ENCODE measurements at regions not wholly inside any gene's neighbourhood (a gene's known extent, or its start where the extent isn't known, plus 50 kb on each side); places are given as distances from the start of the nearest gene placed in this dataset.

DNA sequence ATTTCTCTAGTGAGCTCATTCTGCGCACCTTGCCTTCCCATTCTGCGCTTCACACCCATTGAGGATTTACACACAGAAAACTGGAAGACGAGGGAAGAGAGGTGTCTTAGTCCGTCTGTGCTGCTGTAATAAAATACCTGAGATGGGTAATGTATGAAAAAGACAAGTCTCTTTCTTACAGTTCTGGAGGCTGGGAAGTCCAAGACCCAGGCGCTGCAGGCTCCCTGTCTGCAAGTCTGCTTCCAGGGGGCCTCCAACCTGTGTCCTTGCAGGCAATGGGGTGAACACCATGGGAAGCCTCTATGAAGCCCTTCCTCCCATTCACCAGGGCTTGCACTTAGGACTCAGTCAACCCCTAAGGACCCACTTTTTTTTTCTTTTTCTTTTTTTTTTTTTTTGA lies 245.0 kb downstream of the AUH start:
- DNase-seq (ENCODE audit: low read depth in 1 of 2, low spot score in 2 of 2) = no peak
- TF ChIP-seq HDAC2 (IDR thresholded peaks at IDR 0.05; ENCODE audit: borderline replicate concordance in 1 of 2, low read depth in 2 of 2, low read length in 2 of 2) (no peak), SP2 (IDR thresholded peaks at IDR 0.05; ENCODE audit: low read length) (no peak), SIX5 (IDR thresholded peaks at IDR 0.05; ENCODE audit: low read depth, low read length) (no peak), ZNF274 (IDR thresholded peaks at IDR 0.05; ENCODE audit: borderline replicate concordance, extremely low read depth, low read length) (no peak), TCF12 (IDR thresholded peaks at IDR 0.05; ENCODE audit: low read depth, low read length) (no peak), TBP (IDR thresholded peaks at IDR 0.05; ENCODE audit: low read depth, low read length) (no peak), EGR1 (IDR thresholded peaks at IDR 0.05; ENCODE audit: borderline replicate concordance, low read depth, low read length) (no peak), RNF2 (IDR thresholded peaks at IDR 0.05; ENCODE audit: borderline replicate concordance, low read depth, low read length, missing control alignments, poor library complexity, severe bottlenecking) (no peak), BCL11A (IDR thresholded peaks at IDR 0.05; ENCODE audit: low read depth in 2 of 2, low read length in 2 of 2) (no peak), HDAC6 (IDR thresholded peaks at IDR 0.05; ENCODE audit: low read depth, low read length) (no peak), SIN3A (conservative IDR thresholded peaks at IDR 0.05 in 1 of 2, IDR thresholded peaks at IDR 0.05 in 1 of 2; ENCODE audit: low read depth in 1 of 2, low read length in 2 of 2) (no peak), SRF (IDR thresholded peaks at IDR 0.05; ENCODE audit: low read depth, low read length) (no peak), JUND (IDR thresholded peaks at IDR 0.05; ENCODE audit: low read length) (no peak)

More for the DNA sequence above, 245.0 kb downstream of the AUH start:
- no peak overlapping the region for H4K5ac ChIP-seq (ENCODE audit: insufficient read length, low read depth, low read length)
- no peaks in the 10 kb centered on the region for H3K23me2 ChIP-seq (ENCODE audit: low read depth, low read length)
- H2BK5ac ChIP-seq (ENCODE audit: low read depth, low read length) = no peak overlapping the region
- H3K27ac ChIP-seq (ENCODE audit: low read depth, low read length) = no peak overlapping the region
- H3K4me1 ChIP-seq (replicated peaks in 1 of 4; ENCODE audit: control insufficient read depth in 3 of 4, insufficient read depth in 4 of 4, low read length in 3 of 4) = peaks cover 4 to 6% (median 5%) of the 10 kb centered on the region in 4 experiments; a peak in 6 of 7 replicates
- peaks cover 0 to 4% of the 10 kb centered on the region in 2 experiments; a peak in 3 of 4 replicates for H3K9me3 ChIP-seq (ENCODE audit: insufficient read depth in 2 of 2, low read depth in 1 of 2, low read length in 1 of 2)
- no peak overlapping the region for H3K14ac ChIP-seq (ENCODE audit: insufficient read length)
- no peak overlapping the region for H2BK12ac ChIP-seq (ENCODE audit: low read depth, low read length)
- H3K4me3 ChIP-seq (ENCODE audit: extremely low read depth in 1 of 4, insufficient read depth in 2 of 4, low read depth in 3 of 4, low read length in 4 of 4) = no peak overlapping the region
- H3K18ac ChIP-seq (ENCODE audit: extremely low read depth, low read length) = no peak overlapping the region
- no peak overlapping the region for H3K9ac ChIP-seq (replicated peaks in 1 of 4; ENCODE audit: extremely low read depth in 1 of 4, low read depth in 3 of 4, low read length in 3 of 4)
- no peaks in the 10 kb centered on the region for H3K79me2 ChIP-seq (ENCODE audit: control insufficient read depth in 1 of 2, insufficient read depth in 2 of 2, low read length in 2 of 2)
- H2BK20ac ChIP-seq (ENCODE audit: low read length) = no peak overlapping the region
- WGBS, 2 experiments (ENCODE audit: extremely low coverage in 1 of 2, insufficient coverage in 1 of 2, insufficient read length in 1 of 2, insufficient replicate concordance in 2 of 2, low coverage in 1 of 2, low lambda C conversion rate in 2 of 2, missing lambda C conversion rate in 1 of 2) = 89% methylated on average over 5 of the region's 5 CpGs; no CpG with 5 or more reads in 1 of the 2 experiments
- FAIRE-seq = no peak
- H2BK15ac ChIP-seq (ENCODE audit: low read length) = no peak overlapping the region
- H2AK5ac ChIP-seq (ENCODE audit: low read depth, low read length) = no peak overlapping the region; the same call in 1 of the 2 replicates
- CTCF ChIA-PET (ENCODE audit: partially characterized antibody) = interaction anchor here (1.3 kb wide), 1 partner anchor 14 kb away, joined by 4 read pairs; no protein-coding TSS in a partner anchor
- H2AFZ ChIP-seq (ENCODE audit: low read length) = no peak overlapping the region
- no peak overlapping the region for H3K56ac ChIP-seq (replicated peaks; ENCODE audit: insufficient read length, low read depth, low read length)
- H3K4ac ChIP-seq (replicated peaks; ENCODE audit: insufficient read length, low read depth, low read length) = no peak overlapping the region
- H3K36me3 ChIP-seq (ENCODE audit: control insufficient read depth in 2 of 4, insufficient read depth in 4 of 4, low read length in 3 of 4) = no peaks in the 10 kb centered on the region
- H4K20me1 ChIP-seq (replicated peaks in 1 of 2; ENCODE audit: control insufficient read depth in 1 of 2, insufficient read depth in 2 of 2, low read length in 2 of 2) = no peaks in the 10 kb centered on the region
- H4K8ac ChIP-seq (ENCODE audit: extremely low read depth, insufficient read depth, low read length) = no peak overlapping the region
- H3K4me2 ChIP-seq (ENCODE audit: insufficient read depth in 1 of 2, low read depth in 2 of 2, low read length in 2 of 2) = no peak overlapping the region
- H4K91ac ChIP-seq (replicated peaks; ENCODE audit: insufficient read length, low read length) = no peak overlapping the region
- H2BK120ac ChIP-seq (replicated peaks; ENCODE audit: low read depth, low read length) = no peak overlapping the region
- no peak overlapping the region for H3K23ac ChIP-seq (ENCODE audit: insufficient read length)
- H3K79me1 ChIP-seq (ENCODE audit: low read depth, low read length) = no peaks in the 10 kb centered on the region
- no peaks in the 10 kb centered on the region; a peak in 2 of 7 replicates for H3K27me3 ChIP-seq (replicated peaks in 1 of 4; ENCODE audit: control insufficient read depth in 3 of 4, extremely low read depth in 1 of 4, insufficient read depth in 3 of 4, low read length in 3 of 4)
- POLR2A ChIA-PET (ENCODE audit: partially characterized antibody) = interaction anchor here (1.0 kb wide), 1 partner anchor 37 kb away, joined by 3 read pairs; no protein-coding TSS in a partner anchor
